ENCODE measurements at regions not wholly inside any gene's neighbourhood (a gene's known extent, or its start where the extent isn't known, plus 50 kb on each side); places are given as distances from the start of the nearest gene placed in this dataset.

- no peak for TF ChIP-seq CTCF (conservative IDR thresholded peaks at IDR 0.05; ENCODE audit: low read length)
- TF ChIP-seq EZH2phosphoT487 (IDR thresholded peaks at IDR 0.05; ENCODE audit: borderline replicate concordance, low read depth, low read length), result no peak
These were observed 184.7 kb upstream of the PREP start for GRCh38 chr6:105587349-105588122.

All from OCI-LY7 (cell line).